ENCODE measurements at regions not wholly inside any gene's neighbourhood (a gene's known extent, or its start where the extent isn't known, plus 50 kb on each side); places are given as distances from the start of the nearest gene placed in this dataset.

- no CpG with 5 or more reads among the region's 2 CpGs for WGBS (ENCODE audit: extremely low coverage, insufficient read length, low lambda C conversion rate)
- H3K79me1 ChIP-seq (ENCODE audit: insufficient read depth, low read depth, low read length, poor library complexity, severe bottlenecking), result no peaks in the 10 kb centered on the region
- no peak overlapping the region for H2BK15ac ChIP-seq (ENCODE audit: low read depth, low read length)
- H3K27ac Mint-ChIP-seq, result no peak overlapping the region
- no peaks in the 10 kb centered on the region for H3K9me3 Mint-ChIP-seq
- no peak overlapping the region for H3K4me2 ChIP-seq (ENCODE audit: insufficient read depth, insufficient read length, low read length)
- no peak for DNase-seq
- no peak overlapping the region for H2AFZ ChIP-seq (ENCODE audit: low read length)
- H3K14ac ChIP-seq (ENCODE audit: insufficient read depth, low read length), result no peak overlapping the region
- no peak overlapping the region for H4K8ac ChIP-seq (replicated peaks; ENCODE audit: insufficient read length, low read depth, low read length)
- H2BK5ac ChIP-seq (ENCODE audit: insufficient read length, low read length), result no peak overlapping the region
- H3K4ac ChIP-seq (ENCODE audit: low read depth, low read length), result no peak overlapping the region
- H3K23ac ChIP-seq (ENCODE audit: insufficient read length, low read depth, low read length), result no peak overlapping the region
- H4K5ac ChIP-seq (ENCODE audit: insufficient read length, low read depth, low read length), result no peak overlapping the region
- no peak overlapping the region for H3K56ac ChIP-seq (ENCODE audit: insufficient read length, low read depth, low read length)
- no peaks in the 10 kb centered on the region for H3K4me1 ChIP-seq (ENCODE audit: insufficient read depth, low read length)
- no peak overlapping the region for H2BK120ac ChIP-seq (ENCODE audit: low read depth, low read length, poor library complexity, severe bottlenecking)
- H2BK12ac ChIP-seq (ENCODE audit: insufficient read length, low read depth, low read length), result no peak overlapping the region
- no peaks in the 10 kb centered on the region for H3K23me2 ChIP-seq (ENCODE audit: insufficient read length, low read depth, low read length, poor library complexity, severe bottlenecking)
- H3K27ac ChIP-seq (ENCODE audit: insufficient read length, low read depth, low read length), result no peak overlapping the region
- H3T11ph ChIP-seq (ENCODE audit: low read length), result no peak overlapping the region
- H2AK5ac ChIP-seq (ENCODE audit: insufficient read length, low read length), result no peak overlapping the region
- H3K27me3 ChIP-seq (ENCODE audit: insufficient read depth, low read length), result no peaks in the 10 kb centered on the region
- H3K36me3 Mint-ChIP-seq (ENCODE audit: insufficient read depth in 1 of 3, low read depth in 3 of 3), result no peaks in the 10 kb centered on the region
- H3K4me1 Mint-ChIP-seq, result peaks cover 11 to 19% of the 10 kb centered on the region in 2 experiments
- no peak for TF ChIP-seq CTCF (conservative IDR thresholded peaks at IDR 0.05)
- no peak overlapping the region for H4K91ac ChIP-seq (ENCODE audit: insufficient read length, low read depth, low read length)
- H3K9ac ChIP-seq (ENCODE audit: extremely low read depth, insufficient read length, low read length), result no peak overlapping the region
- no peak overlapping the region for H3K4me3 Mint-ChIP-seq
- no peaks in the 10 kb centered on the region for H3K79me2 ChIP-seq (ENCODE audit: insufficient read depth, low read length)
- H3K27me3 Mint-ChIP-seq (ENCODE audit: low read depth), result no peaks in the 10 kb centered on the region
- H3K18ac ChIP-seq (ENCODE audit: insufficient read length, low read depth, low read length), result no peak overlapping the region
- no peaks in the 10 kb centered on the region for H4K20me1 ChIP-seq (ENCODE audit: control insufficient read depth, insufficient read depth, insufficient read length)
- H3K9me3 ChIP-seq (ENCODE audit: control insufficient read depth, low read depth, low read length), result no peaks in the 10 kb centered on the region
- H2BK20ac ChIP-seq (ENCODE audit: low read depth, low read length, poor library complexity, severe bottlenecking), result no peak overlapping the region
These were observed 452.4 kb downstream of the ZEB2 start for GRCh38 chr2:144067506-144067905.

Measured in H9 (cell line).